GM10266 (cell line): ENCODE measurements at regions not wholly inside any gene's neighbourhood (a gene's known extent, or its start where the extent isn't known, plus 50 kb on each side); places are given as distances from the start of the nearest gene placed in this dataset.
"Not testable (repeated sequence)": the region's sequence is repeated elsewhere in the genome, so short reads cannot be mapped to it uniquely, and the experiment has no call there.

Experiments
- DNase-seq: peaks from one replicate; pipeline ENCODE4 v3.0.0; 2012; ENCODE audit errors: extremely low spot score
- TF ChIP-seq, protein P1 (sequence below): IDR thresholded peaks from 2 replicates; pipeline ENCODE4 v1.5.1; 2012; ENCODE audit warnings: mild to moderate bottlenecking, low read depth; ENCODE audit not compliant: control insufficient read depth, insufficient read depth; ENCODE audit errors: missing control alignments

DNA sequence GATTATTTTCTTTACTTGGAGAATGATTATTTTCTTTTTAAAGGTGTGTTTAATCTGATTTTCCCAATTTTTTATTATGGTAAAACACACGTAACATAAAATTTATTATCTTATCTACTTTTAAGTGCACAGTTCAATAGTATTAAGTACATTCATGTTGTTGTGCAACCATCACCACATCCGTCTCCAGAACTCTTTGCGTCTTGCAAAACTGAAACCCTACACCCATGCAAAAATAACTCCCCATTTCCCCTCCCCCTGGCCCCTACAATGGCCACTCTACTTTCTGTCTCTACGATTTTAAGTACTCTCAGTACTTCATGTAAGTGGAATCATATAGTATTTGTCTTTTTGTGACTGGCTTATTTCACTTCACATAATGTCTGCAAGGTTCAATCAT is 230.7 kb downstream of the SATB1 start:
- TF ChIP-seq, protein P1, sequence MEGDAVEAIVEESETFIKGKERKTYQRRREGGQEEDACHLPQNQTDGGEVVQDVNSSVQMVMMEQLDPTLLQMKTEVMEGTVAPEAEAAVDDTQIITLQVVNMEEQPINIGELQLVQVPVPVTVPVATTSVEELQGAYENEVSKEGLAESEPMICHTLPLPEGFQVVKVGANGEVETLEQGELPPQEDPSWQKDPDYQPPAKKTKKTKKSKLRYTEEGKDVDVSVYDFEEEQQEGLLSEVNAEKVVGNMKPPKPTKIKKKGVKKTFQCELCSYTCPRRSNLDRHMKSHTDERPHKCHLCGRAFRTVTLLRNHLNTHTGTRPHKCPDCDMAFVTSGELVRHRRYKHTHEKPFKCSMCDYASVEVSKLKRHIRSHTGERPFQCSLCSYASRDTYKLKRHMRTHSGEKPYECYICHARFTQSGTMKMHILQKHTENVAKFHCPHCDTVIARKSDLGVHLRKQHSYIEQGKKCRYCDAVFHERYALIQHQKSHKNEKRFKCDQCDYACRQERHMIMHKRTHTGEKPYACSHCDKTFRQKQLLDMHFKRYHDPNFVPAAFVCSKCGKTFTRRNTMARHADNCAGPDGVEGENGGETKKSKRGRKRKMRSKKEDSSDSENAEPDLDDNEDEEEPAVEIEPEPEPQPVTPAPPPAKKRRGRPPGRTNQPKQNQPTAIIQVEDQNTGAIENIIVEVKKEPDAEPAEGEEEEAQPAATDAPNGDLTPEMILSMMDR, result no peak
- no peak for DNase-seq

DNA sequence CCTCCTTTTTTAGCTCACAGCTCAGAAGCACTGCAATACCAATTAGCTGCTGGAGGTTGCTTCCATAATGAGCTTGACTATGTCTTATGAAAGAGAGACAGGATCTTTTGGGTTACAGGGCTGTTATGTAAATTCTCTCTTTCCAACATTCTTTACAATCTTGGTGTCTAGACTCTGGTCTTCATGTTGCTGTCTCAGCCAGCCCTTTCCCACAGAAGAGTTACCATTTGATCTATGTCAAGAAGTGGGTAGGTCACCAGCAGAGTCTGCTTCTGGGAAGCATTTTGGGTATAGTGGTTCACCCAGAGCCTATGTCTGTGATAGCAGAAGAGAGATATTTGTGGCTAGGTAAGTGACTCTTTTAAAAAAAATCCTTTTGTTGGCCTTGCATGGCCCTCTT is 234.5 kb downstream of the SATB1 start:
- TF ChIP-seq, protein P1, result no peak
- no peak for DNase-seq

DNA sequence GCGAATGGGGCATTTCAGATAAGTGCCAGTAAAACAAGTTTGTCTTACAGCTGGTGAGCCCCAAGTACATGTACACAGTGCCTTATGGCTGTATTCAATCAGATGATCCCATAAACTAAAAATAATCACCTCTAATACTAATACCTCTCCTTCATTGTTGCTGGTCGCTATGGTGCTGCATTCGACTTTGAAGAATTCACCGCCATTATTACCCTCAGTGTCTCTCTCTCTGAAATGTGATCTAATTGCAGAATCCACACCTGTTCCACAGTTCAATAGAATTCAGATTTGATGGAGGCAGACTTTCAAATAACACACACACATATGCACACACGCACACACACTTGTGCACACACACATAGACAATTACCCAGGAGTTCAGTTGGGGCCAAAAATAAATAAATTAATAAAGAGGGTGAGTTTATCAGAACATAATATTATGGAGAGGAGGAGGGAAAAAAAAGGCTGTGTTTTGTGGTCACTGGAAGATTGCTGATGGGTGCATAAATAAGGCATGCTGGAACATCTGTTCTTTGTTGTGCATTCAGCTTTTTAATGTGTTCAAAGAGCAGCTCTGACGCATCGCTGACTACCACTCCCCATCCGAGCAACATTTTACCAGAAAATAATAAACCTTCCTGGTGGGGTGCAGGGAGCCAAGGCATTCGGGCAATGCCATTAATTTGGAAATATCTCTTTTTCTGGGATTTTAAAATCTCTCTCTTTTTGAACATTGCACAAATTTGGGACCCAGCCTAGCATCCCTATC is 235.7 kb downstream of the SATB1 start:
- TF ChIP-seq, protein P1, result no peak
- no peak for DNase-seq

DNA sequence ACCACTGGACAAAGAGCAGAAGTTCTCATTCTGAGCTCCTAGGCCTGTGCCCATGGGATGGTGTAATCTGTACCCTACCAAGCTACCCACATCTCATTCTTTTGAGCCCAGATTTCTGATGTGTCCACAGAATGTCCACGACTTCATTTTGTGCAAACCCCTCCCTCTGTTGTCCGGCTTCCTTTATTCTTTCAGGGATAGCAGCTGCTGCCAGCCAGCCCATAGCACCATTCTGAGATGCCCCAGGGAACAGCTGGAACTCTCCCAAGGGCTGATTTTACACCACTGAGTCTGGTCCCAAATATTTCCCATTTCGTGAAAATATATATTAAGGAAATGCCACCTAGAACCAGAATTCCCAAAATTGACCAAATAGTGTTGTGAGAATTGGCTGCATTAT is 236.6 kb downstream of the SATB1 start:
- no peak for DNase-seq
- TF ChIP-seq, protein P1, result no peak

DNA sequence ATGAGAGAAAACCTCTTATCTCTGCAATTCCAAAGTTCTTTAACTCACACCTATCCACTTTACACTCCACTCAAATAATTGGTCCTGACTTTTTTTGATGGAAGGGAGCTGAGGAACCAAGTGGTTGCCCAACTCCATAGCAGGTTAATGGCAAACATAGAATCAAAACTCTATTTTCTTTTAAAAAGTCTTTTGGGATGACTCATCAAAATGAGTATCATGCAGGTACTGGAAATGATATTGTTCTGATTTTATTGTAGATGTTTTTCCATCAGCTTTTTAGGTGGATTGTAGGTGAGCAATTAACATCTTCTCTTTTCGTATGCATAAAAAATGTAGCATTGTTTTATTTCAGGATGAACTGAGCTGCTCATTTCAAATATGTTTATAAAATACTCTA is 239.5 kb downstream of the SATB1 start:
- DNase-seq, result no peak
- TF ChIP-seq, protein P1, result no peak

DNA sequence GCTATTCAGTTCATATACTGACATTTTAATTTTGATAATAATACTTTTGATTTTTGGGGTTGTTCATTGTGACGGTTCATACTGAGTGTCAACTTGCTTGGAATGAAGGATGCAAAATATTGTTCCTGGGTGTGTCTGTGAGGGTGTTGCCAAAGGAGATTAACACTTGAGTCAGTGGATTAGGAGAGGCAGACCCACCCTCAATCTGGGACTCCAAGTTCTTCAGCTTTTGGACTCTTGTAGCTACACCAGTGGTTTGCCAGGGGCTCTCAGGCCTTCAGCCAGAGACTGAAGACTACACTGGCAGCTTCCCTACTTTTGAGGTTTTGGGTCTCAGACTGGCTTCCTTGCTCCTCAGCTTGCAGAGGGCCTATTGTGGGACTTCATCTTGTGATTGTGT is 242.2 kb downstream of the SATB1 start:
- not testable (repeated sequence) for DNase-seq

DNA sequence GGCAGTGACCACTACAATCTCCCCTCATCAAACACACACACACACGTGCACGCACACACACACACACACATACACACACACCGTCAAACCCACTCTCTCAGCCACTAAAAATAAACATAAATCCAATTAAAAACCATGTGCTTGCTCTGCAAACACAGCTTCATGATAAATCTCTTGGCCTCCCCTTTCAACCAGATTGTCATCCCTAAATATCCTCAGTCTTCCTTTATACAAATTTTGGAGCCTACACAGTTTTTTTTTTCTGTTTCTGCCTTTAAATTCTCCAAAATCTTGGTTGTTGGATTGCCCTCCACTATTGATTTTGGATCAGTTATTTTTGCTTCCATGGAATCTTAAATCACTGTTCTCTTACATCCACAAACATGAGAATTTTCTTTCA is 245.6 kb downstream of the SATB1 start:
- DNase-seq, result no peak

More for the DNA sequence above, 245.6 kb downstream of the SATB1 start:
- TF ChIP-seq, protein P1, result no peak
